ENCODE measurements at regions not wholly inside any gene's neighbourhood (a gene's known extent, or its start where the extent isn't known, plus 50 kb on each side); places are given as distances from the start of the nearest gene placed in this dataset.

DNA sequence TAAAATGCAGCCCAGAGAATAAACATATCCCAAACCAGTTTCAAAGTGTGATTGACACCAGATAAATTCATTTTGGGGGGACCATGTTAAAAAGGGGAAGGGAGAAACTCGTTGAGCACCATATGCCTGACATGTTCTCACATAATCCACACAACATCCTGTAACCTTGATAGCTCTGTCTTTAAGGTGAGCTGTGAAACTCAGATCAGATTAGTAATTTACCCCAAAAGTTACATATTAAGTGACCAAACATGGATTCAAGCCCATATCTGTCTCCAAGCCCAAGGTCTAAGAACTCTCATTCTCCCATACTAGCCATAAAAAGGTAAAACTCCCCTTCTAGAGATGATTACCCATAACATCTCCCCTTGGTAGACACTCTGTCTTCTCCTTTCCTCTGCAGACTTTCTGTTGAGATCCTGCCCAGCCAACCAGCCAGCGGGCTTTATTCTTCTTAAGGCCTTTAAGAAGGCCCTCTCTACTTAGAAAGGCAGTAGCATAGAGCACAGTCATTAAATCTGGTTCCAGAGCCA, 150.7 kb downstream of the CCDC34 start:
- no peak overlapping the region for H3K4me2 ChIP-seq (ENCODE audit: insufficient read depth, low read length)
- POLR2A ChIA-PET = interaction anchor here (0.8 to 1.9 kb wide), 2 partner anchors 11 to 465 kb away, joined by 3 to 4 read pairs; no protein-coding TSS in a partner anchor
- no peaks in the 10 kb centered on the region for H3K9me3 ChIP-seq (replicated peaks; ENCODE audit: control insufficient read depth, insufficient read depth, low read depth, low read length)
- TF ChIP-seq GABPA (tag; conservative IDR thresholded peaks at IDR 0.05; ENCODE audit: low read depth) (no peak), NCOA2 (IDR thresholded peaks at IDR 0.05; ENCODE audit: partially characterized antibody in 2 of 2) (no peak), STAT5A (IDR thresholded peaks at IDR 0.05; ENCODE audit: borderline replicate concordance, low read length) (no peak), HCFC1 (IDR thresholded peaks at IDR 0.05; ENCODE audit: low read depth, low read length) (no peak), HDAC6 (IDR thresholded peaks at IDR 0.05; ENCODE audit: low read depth, low read length) (no peak), POLR2B (IDR thresholded peaks at IDR 0.05; ENCODE audit: low read depth, partially characterized antibody) (no peak), ZNF347 (CRISPR knock-in tag; IDR thresholded peaks at IDR 0.05; ENCODE audit: low read depth) (no peak), SMARCA4 (IDR thresholded peaks at IDR 0.05) (no peak)
- CTCF ChIA-PET (ENCODE audit: low intra/inter-chr PET ratio) = no interaction called here
- no peaks in the 10 kb centered on the region for H3K9me1 ChIP-seq (ENCODE audit: control insufficient read depth, insufficient read depth, low read length)
- no peaks in the 10 kb centered on the region; the same call in 2 of the 3 replicates for H3K36me3 ChIP-seq (ENCODE audit: control insufficient read depth, insufficient read depth, low read length)
- no peak overlapping the region for H3K4me3 ChIP-seq
- no peaks in the 10 kb centered on the region for H3K27me3 ChIP-seq (ENCODE audit: control insufficient read depth in 2 of 2, insufficient read depth in 2 of 2, low read length in 2 of 2)
- FAIRE-seq (no peak), ATAC-seq (no peak), DNase-seq (ENCODE audit: extremely low read depth in 1 of 4, low spot score in 3 of 4) (no peak)
- BruUV-seq (replicated peaks) = no TSS peak
- 73% methylated on average over 2 of the region's 2 CpGs for WGBS (ENCODE audit: insufficient coverage, low coverage, missing lambda C conversion rate)
- intact Hi-C loops (cut with micrococcal nuclease) (no loop called here), in situ Hi-C loops (cut with MboI) (no loop called here)
- peaks cover 7 to 21% of the 10 kb centered on the region in 2 experiments; a peak in 3 of 5 replicates for H3K4me1 ChIP-seq (replicated peaks in 1 of 2; ENCODE audit: control insufficient read depth in 2 of 2, insufficient read depth in 2 of 2, low read length in 2 of 2)
- H2AFZ ChIP-seq (ENCODE audit: low read depth, low read length) = no peak overlapping the region
- H3K79me2 ChIP-seq (ENCODE audit: control insufficient read depth, insufficient read depth, low read length) = no peaks in the 10 kb centered on the region
- no peak overlapping the region for H3K27ac ChIP-seq (ENCODE audit: extremely low read depth, low read depth, low read length)
- no peak overlapping the region for H3K9ac ChIP-seq (ENCODE audit: insufficient read depth in 1 of 2, low read depth in 2 of 2, low read length in 2 of 2)
- H4K20me1 ChIP-seq (replicated peaks; ENCODE audit: control insufficient read depth, insufficient read depth, low read length) = no peaks in the 10 kb centered on the region

Data from K562 (cell line).